Hematopoietic multipotent progenitor cell (in vitro differentiated cells): ENCODE measurements at regions not wholly inside any gene's neighbourhood (a gene's known extent, or its start where the extent isn't known, plus 50 kb on each side); places are given as distances from the start of the nearest gene placed in this dataset.

Source experiments
- DNase-seq, 3 donors: peaks; one replicate each; pipeline ENCODE4 v3.0.0-alpha.2; 2011 to 2015; ENCODE audit warnings: low read depth in 2 of 3, low spot score in 2 of 3

- no peak for DNase-seq
These were observed 271.2 kb downstream of the CBLN1 start for GRCh38 chr16:49010396-49010795.

GRCh38 chr16:49009204-49009603 lies 272.4 kb downstream of the CBLN1 start:
- DNase-seq, result no peak

- no peak for DNase-seq
These were observed 277.6 kb downstream of the CBLN1 start for GRCh38 chr16:49003992-49004391.

GRCh38 chr16:49003022-49003421 lies 278.6 kb downstream of the CBLN1 start:
- DNase-seq, result no peak

GRCh38 chr16:49000594-49000993 lies 281.0 kb downstream of the CBLN1 start:
- DNase-seq, result no peak

GRCh38 chr16:48999508-48999907 lies 282.1 kb downstream of the CBLN1 start:
- DNase-seq, result no peak

GRCh38 chr16:48999044-48999443 lies 282.6 kb downstream of the CBLN1 start:
- no peak for DNase-seq

GRCh38 chr16:48997946-48998345 lies 283.7 kb downstream of the CBLN1 start:
- no peak for DNase-seq

- DNase-seq, result no peak
These were observed 284.5 kb downstream of the CBLN1 start for GRCh38 chr16:48997081-48997615.

GRCh38 chr16:48978501-48978900 lies 303.1 kb downstream of the CBLN1 start:
- DNase-seq, result no peak

- DNase-seq, result no peak
These were observed 309.4 kb downstream of the CBLN1 start for GRCh38 chr16:48972236-48972635.

GRCh38 chr16:48971571-48972077 lies 310.0 kb downstream of the CBLN1 start:
- DNase-seq, result no peak

- DNase-seq, result no peak
These were observed 311.4 kb downstream of the CBLN1 start for GRCh38 chr16:48970216-48970615.

- DNase-seq, result no peak
These were observed 312.0 kb downstream of the CBLN1 start for GRCh38 chr16:48969611-48970010.

- no peak for DNase-seq
These were observed 316.3 kb downstream of the CBLN1 start for GRCh38 chr16:48965386-48965785.

GRCh38 chr16:48963901-48964615 lies 317.6 kb downstream of the CBLN1 start:
- DNase-seq, result no peak

- DNase-seq, result no peak
These were observed 318.3 kb downstream of the CBLN1 start for GRCh38 chr16:48963306-48963705.

- DNase-seq, result no peak
These were observed 320.1 kb downstream of the CBLN1 start for GRCh38 chr16:48961546-48961945.

- DNase-seq, result no peak
These were observed 320.8 kb downstream of the CBLN1 start for GRCh38 chr16:48960830-48961229.

- DNase-seq, result no peak
These were observed 321.9 kb downstream of the CBLN1 start for GRCh38 chr16:48959747-48960146.

GRCh38 chr16:48959204-48959603 lies 322.4 kb downstream of the CBLN1 start:
- no peak for DNase-seq

- DNase-seq, result no peak
These were observed 323.0 kb downstream of the CBLN1 start for GRCh38 chr16:48958681-48959080.

GRCh38 chr16:48956620-48957019 lies 325.0 kb downstream of the CBLN1 start:
- DNase-seq, result no peak
